ENCODE measurements at regions not wholly inside any gene's neighbourhood (a gene's known extent, or its start where the extent isn't known, plus 50 kb on each side); places are given as distances from the start of the nearest gene placed in this dataset.
"Not testable (repeated sequence)": the region's sequence is repeated elsewhere in the genome, so short reads cannot be mapped to it uniquely, and the experiment has no call there.

DNA sequence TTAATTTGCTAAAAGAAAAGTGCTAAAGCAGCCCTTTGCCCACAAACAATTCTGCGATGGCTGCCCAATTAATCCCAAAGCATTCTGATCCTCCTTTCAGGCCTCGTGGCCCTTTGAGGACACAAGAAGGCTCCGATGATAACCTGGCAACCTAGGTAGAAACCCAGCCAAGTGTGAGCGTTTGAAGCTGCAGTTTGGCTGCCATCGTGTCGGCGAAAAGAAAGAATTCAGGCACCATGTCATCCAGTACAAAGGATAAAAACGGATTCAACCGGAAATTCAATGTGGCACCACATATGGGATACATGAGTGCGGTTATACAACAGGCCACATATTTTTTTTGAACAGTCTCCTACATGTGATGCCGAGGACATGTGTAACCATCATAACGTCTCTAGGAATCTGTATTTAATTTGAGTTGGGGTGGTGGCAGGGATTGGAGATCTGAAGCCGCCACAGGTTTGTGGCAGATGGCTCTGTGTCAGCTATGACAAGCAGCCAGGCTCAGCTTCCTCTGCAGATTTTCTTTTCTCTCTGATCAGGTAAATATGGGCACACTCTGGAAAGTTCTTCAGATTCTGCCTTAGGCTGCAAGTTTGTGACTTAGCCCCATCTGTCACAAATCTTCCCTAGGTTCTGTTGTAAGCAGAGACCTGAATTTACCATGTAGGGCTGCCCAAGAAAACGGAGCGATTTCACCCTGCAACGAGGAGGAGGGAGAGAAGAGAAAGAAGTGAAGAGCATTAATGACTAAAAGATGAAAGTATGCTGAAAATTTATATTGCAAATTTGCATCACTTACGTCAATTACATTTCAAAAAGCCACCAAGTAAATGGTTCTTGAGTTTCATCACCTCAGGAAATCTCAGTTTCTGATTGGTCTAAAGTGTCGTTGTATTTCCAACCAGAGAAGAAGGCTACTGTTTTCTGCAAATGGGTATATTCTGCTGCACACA lies 573.2 kb downstream of the ZEB2 start:
- no peak for DNase-seq

DNA sequence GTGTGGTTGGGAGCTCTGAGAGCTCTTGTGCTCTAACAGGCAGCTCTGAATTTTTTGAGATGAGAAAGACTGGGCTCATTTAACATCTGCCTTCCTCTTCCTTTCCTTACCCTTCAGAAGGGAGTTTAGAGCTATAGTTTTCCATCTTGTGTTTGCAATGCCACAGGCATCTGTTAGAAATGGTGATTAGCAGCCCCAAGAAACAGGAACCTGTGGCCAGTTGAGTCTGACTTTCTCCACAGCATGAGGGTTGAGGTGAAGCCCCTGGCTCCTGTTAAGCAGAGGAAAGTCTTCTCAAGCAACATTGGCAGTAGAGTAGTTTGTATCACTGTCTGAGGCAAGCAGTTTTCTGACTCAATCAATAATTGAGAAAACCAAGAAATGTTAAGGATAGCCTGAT lies 577.4 kb downstream of the ZEB2 start:
- DNase-seq, result no peak

DNA sequence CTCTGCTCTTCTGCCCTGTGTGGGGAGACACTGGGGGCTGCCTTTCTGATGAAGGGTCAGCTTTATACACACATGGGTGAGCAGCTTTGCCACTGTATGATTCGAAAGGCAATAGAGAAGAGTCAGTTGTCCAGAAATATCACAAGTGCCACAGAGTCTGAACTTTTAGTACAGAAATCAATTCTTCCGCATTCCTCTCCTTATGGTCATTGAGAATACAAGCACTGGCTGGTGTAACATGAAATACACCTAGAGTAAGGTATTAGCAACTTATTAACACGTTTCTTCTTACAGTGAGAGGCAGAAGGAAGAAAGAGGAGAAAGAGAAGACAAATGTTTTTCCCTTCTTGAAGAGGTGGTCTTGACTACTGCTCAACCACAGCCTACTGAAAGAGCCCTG lies 579.2 kb downstream of the ZEB2 start:
- DNase-seq, result no peak

DNA sequence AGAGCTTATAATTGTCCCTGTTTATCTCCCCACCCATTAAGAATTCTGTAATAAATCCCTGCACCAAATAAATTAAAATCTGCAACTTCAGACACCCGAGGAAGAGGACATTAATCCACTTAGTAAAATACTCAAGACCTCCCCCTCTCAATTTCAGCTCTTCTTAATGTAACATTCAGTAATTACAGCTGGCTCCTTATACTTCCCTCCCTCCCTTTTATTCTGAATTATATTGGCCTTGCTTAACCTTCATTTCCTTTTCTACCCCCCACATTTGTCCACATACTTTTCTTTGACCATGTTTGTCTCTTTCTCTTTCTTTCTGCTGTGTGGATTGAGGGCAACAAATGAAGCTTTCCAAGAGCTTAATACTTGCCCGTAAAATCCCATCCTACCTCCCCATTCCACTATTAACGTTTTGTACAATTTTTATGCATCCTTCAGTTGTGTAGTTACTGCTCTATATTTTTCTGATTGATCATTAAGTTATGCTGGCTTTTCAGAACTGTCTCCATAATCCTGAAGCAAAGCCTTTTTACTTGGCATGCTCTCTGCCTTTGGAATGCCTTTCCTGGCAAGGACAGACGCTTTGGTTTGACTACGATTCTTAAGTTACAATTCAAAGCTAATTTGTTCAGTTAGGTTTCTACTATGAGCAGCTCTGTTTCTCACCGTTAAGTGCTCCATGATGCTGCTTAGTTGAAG lies 580.1 kb downstream of the ZEB2 start:
- DNase-seq, result no peak

DNA sequence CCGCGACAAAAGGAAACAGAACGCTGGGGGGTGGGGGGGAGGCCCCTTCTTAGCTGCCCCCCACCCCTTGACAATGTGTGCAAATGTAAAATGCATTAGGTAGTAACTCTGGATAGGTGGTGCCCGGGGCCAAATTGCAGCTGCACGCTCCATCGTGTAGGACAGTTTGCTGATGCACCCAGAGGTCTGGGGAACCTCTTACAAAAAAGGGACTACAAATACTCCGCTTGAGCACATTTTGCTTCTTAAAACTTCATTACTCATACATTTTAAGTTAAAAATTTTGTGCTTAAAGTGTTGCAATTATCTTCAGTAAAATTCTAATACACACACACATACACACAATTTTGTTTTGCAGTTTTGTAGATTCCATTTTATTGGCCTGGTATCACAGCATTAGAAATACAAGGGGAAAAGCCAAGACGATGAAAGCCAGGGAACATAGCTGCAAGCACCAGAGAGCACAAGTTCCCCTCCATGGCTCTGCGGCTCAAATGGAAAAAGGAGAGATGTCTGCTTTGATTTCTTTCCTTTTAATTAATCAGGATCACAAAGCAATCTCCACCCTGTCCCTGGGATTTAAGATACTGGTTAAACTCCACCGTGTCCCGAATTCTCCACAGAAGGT lies 582.1 kb downstream of the ZEB2 start:
- no peak for DNase-seq

DNA sequence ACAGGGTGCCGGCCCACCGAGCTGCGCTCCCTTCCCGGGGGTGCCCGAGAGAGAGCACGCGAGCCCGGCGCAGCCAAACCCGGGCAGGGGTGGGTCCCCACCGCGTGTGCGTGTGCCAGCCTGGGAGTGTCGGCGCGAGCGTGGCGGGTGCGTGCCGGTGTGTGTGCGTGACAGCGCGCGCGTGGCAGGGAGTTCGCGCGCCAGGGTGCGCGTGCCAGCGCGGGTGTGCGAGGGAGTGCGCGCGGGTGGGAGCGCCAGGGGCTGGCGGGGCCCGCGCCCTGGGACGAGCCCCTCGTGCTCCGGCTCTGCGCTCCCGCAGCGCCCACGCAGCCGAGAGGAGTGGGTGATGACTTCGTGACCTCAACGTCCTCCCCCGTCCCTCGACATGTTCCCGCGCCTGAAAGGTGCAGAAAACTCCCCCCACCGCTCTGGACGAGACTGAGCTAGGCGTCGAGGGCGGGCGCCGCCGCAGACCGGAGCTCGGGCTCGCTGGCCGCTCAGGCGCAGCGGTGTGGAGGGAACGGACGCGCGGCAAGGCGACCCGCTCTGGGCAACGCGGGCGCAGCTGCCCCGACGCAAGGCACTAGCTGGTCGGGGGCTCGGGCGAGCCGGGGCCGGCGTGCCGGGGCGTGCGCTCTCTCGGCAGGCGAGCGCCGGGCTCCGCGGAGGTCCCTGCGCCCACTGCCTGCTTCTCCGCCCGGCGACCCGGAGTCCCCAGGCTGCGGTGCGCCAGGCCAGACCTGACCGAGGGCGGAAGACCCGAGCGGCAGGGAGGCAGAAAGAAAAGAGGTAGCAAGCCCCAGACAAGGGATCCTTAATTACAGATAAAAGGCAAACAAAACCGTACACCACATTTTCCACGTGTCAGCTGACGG lies 582.8 kb downstream of the ZEB2 start:
- DNase-seq, result peak; percentile 36

DNA sequence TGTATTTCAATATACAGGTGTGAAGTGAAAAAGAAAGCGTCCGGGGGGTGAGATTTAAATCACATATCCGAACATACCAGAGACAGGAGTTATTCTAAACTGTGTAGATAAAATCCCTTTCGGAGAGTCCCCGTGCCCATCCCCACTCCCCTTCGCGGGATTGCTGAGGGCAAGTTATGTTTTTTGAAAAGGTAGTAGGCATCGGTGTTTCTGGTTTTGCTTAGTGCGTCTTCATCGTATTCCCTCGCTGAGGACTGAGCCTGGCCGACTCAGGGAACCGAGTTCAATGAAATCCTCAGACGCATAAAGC lies 583.4 kb downstream of the ZEB2 start:
- peak; percentile 4 for DNase-seq

DNA sequence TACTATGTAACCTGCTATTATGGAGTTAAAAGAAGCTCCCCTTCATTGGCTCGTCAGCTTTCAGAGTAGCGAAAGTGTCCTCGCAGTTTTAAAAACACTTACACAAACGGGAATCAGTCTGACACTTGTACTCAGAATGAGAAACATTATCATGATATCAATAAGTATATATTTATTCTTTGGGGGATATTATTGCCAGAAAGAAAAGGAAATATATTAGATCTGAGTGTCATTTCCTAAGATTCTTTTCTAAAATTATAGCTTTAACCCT lies 584.5 kb downstream of the ZEB2 start:
- no peak for DNase-seq

DNA sequence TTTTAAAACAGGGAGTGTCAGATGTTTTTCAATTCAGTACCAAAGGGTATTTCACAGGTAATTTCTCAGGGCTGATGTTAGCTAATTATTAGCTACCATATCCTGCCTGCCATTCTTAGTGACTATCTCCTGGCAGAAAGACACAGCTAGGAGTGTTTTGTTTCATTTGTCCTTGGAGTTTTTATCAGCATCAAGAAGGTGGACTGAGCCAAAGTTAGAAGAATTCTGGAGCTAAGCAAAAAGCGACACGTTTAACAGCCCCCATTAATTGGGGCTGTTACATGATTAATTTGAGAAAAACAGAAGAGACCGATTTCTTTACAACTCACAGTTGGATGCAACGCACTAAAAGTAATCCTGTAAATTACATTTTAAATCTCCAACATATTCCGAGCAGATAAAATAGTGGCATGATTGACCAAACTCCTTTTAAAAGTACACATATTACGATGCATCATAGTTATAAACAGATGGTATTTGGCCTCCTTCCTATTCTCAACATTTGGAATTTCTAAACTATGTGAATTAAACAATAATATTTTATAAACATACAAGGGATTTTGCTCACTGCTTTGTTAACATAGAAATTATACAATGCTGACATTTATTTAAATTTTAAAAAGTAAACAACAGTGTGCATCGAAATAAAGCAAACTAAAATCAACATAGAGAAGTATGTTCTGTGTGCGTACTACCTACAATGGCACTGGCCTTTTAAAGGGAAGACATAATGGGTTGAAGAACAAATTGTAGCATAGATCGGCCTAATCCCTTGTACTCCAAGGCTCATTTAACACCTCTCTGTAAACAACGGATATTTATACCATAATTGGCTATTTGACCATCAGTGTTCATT lies 585.1 kb downstream of the ZEB2 start:
- peak; percentile 21 for DNase-seq

DNA sequence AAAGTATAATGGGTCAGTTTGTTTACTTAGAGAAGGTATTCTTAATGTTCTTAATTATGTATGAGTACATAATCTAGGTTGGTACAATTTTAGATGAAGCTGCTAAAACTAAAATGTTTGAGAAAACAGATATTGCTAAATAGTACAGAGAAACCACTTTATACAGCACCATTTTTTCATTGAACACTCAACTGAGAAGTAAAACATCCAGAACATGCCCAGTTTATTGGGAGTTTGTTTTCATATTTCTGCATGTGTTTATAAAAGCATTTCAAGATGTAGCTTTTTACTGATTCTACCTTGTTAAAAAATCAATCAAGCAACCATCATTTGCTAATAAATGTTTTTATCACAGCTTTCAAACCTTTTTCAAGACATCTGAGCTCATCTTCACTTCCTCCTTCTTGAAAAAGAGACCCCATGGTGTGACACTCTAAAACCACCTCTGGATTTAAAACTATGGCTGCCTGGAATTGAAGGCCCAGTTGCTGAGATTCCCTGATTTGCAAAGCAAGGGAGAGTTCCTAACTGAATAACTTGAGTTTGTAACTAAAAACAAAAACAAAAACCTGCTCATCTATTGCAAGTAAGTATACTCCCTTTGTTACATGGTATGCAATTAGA lies 585.9 kb downstream of the ZEB2 start:
- DNase-seq, result no peak

DNA sequence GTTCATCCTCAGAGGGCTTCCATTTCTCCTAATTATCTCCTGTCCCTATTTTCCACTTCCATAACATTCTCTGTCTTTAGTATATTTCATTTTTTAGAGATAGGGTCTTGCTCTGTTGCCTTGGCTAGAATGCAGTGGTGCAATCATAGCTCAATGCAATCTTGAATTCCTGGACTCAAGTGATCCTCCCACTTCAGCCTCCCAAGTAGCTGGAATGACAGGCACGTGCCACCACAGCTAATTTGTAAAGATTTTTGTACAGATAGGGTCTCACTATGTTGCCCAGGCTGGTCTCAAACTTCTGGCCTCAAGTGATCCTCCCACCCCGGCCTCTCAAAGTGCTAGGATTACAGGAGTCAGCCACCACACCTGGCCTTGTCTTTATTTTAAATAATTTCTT lies 589.0 kb downstream of the ZEB2 start:
- no peak for DNase-seq

DNA sequence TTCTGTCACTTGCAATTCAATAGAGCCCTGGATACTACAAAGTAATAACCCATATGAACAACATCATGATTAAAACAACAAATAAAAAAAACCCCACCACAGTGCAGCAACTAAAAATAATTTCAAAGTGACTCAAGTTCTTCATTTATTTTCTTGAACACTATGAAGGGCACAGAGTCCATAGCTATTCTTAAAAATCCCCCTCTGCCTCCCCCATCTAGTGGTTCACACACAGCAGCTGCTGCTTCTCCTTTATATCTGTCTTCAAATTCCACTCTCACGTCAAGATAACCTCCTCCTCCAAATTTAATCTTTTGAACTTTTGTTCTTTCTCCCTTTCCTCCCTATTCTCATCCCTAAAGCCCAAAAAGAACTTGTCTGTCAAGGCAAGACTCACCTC lies 591.3 kb downstream of the ZEB2 start:
- no peak for DNase-seq

DNA sequence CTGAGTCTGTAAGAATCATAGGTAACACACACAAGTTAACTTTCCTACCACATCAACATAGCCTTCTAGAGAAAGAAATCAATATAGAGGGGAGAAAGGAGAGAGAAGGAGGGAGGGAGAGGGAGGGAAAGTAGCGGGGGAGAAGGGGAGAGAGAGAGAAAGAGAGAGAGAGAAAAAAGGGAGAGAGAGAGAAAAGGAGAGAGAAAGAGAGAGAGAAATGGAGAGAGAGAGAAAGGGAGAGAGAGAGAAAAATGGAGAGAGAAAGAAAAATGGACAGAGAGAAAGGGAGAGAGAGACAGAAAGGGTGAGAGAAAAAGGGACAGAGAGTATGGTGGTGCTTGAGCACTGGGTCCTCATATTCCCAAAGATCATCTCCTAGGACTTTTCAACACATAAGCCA lies 591.7 kb downstream of the ZEB2 start:
- no peak for DNase-seq

DNA sequence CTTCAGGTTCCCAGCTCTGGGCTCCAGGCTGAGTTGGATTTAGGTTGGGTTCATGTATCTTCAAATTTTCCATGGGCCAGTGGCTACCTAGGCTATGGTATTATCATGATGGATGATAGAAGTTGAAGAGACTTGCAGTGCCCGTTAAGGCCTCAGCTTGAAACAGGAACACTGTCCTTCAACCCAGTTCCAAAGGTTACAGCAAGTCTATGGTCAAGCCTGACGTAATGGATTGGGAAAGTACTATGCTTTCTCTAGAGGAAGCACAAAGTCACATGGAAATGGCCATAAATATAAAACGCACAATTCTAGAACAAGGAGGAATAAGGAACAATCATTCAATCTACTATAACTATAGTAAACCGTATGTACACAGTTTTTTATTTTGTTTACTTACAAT lies 593.2 kb downstream of the ZEB2 start:
- no peak for DNase-seq

DNA sequence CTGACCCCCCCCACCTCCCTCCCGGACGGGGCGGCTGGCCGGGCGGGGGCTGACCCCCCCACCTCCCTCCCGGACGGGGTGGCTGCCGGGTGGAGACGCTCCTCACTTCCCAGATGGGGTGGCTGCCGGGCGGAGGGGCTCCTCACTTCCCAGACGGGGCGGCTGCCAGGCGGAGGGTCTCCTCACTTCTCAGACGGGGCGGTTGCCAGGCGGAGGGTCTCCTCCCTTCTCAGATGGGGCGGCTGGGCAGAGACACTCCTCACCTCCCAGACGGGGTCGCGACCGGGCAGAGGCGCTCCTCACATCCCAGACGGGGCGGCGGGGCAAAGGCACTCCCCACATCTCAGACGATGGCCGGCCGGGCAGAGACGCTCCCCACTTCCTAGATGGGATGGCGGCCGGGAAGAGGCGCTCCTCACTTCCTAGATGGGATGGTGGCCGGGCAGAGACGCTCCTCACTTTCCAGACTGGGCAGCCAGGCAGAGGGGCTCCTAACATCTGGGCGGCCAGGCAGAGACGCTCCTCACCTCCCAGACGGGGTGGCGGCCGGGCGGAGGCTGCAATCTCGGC lies 597.6 kb downstream of the ZEB2 start:
- not testable (repeated sequence) for DNase-seq

DNA sequence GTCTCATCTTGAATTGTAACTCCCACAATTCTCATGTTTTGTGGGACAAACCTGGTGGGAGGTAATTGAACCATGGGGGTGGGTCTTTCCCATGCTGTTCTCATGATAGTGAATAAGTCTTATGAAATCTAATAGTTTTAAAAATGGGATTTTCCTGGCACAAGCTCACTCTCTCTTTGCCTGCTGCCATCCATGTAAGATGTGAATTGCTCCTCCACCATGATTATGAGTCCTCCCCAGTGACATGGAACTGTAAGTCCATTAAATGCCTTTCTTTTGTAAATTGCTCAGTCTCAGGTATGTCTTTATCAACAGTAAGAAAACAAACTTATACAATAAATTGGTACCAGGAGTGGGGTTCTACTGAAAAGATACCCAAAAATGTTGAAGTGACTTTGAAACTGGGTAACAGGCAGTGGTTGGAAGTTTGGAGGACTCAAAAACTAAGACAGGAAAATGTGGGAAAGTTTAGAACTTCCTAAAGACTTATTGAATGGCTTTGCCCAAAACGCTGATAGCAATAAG lies 601.4 kb downstream of the ZEB2 start:
- DNase-seq, result no peak

DNA sequence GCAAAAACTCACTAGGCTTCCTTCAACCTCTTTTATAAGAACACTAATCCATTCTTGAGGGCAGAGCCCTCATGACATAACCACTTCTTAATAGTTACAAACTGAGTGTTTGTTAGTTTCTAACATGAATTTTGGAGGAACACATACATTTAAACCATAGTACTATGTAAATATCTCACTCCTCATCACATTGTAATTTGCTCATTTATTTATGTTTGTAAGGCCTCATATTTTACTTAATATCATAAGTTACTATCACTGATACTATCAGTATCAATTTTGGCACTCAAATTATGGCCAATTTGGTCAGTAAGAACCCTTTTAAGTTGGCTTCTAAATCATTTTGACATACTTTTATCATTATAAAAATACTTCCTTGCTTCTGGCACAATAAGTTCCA lies 603.1 kb downstream of the ZEB2 start:
- DNase-seq, result no peak

DNA sequence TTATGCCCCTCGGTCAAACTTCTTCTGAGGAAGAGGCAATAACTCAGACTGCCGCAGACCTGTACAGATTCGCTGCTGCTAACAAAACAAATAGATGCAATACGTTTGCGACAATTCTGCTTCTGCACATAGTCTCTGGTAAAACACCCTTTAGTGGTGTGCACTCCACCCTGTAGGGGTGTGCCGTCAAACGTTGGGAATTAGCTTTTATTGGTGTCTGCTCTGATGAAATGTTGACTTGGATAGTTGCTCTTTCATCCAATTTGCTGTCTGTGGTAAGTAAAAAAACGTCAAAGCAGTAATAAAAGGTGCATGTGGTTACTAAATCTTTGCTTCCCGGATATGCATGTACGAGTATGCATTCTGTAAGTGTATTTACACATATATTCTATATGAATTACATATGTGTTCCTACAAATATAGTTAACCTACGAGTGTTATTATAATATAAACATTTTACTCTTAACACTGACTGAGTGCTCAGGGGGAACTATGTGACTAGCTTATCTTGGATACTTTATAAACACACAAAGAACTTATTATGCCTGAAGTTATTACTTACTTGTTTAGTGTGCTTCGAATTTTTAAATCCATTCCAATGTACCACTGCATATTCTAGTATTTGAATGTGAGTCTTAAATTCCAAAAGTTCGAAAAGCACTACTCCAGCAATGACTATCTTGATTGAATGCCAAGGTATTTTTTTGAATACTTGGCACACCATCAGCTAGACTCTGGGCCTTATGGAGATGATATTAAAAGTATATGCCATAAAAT lies 610.2 kb downstream of the ZEB2 start:
- no peak for DNase-seq

DNA sequence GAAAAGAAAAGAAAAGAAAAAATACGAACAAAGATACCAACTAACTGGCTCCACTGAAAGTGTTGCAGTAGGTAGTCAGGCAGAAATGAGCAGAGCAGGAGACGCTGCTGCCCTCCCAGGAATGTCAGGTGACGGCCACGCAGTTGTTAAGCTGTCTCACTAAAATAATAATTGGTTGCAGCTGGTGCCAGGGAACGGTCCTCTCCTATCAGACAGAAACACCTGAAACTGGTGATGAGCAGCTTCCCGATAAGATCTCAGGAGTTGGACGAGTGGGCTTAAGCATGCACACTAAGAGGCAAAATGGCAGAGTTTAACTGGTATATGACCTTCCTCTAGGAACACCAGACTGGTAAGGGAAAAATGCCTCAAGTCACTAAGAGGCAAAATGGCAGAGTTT lies 611.1 kb downstream of the ZEB2 start:
- no peak for DNase-seq

DNA sequence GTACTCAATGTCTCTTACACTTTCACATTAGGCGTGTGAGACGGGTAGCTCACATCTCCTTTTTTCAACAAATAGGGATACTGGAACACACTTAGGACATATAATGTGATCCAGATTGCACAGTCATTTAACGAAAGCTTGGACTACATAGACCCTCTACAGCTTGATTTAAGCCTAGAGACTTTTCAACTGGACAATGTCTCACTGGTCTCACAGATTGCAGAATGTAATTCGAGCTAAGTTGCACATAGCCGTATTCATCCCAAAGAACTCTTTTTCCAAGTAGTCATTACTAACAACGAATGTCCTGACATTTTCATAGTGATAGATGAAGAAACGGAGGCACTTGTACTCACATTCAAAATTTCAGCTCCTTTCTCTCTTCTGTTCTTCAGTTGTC lies 612.1 kb downstream of the ZEB2 start:
- no peak for DNase-seq

Data from DMS53 (cell line).